ENCODE measurements at regions not wholly inside any gene's neighbourhood (a gene's known extent, or its start where the extent isn't known, plus 50 kb on each side); places are given as distances from the start of the nearest gene placed in this dataset.

- intact Hi-C loops (cut with micrococcal nuclease) (no loop called here), dilution Hi-C loops (cut with MboI; ENCODE audit: extremely low pct_ligation_motif_present, low sequenced_read_pairs) (no loop called here)
- no peaks in the 10 kb centered on the region for H4K20me1 ChIP-seq (replicated peaks; ENCODE audit: control insufficient read depth, extremely low read depth, insufficient read depth, low read length)
- DNase-seq (ENCODE audit: low read depth, low spot score) = no peak
- ChIA-PET CTCF (no interaction called here), POLR2A (no interaction called here)
- H3K9me3 ChIP-seq (replicated peaks; ENCODE audit: control insufficient read depth, insufficient read depth, low read length) = peaks cover 2% of the 10 kb centered on the region
- no peak for FAIRE-seq
- no peak overlapping the region for H3K27ac ChIP-seq (ENCODE audit: insufficient read depth, low read depth, low read length)
- no peak overlapping the region for H3K4me3 ChIP-seq (replicated peaks in 1 of 3; ENCODE audit: insufficient read depth in 1 of 3, low read depth in 1 of 3, low read length in 3 of 3)
- BruUV-seq (replicated peaks) = no TSS peak
- no peak overlapping the region for H2AFZ ChIP-seq (ENCODE audit: low read depth, low read length)
- H3K27me3 ChIP-seq (ENCODE audit: control insufficient read depth in 2 of 2, insufficient read depth in 2 of 2, low read length in 2 of 2) = no peaks in the 10 kb centered on the region
- H3K9me1 ChIP-seq (replicated peaks; ENCODE audit: control insufficient read depth, extremely low read depth, insufficient read depth, low read length) = no peaks in the 10 kb centered on the region
- H3K36me3 ChIP-seq (ENCODE audit: control insufficient read depth in 2 of 2, extremely low read depth in 1 of 2, insufficient read depth in 2 of 2, low read length in 2 of 2) = no peaks in the 10 kb centered on the region
- no peaks in the 10 kb centered on the region for H3K79me2 ChIP-seq (ENCODE audit: control insufficient read depth, insufficient read depth, low read length)
- H3K4me2 ChIP-seq (ENCODE audit: insufficient read depth, low read length) = no peak overlapping the region
- no peak for TF ChIP-seq JUN (IDR thresholded peaks at IDR 0.05; ENCODE audit: borderline replicate concordance, insufficient read depth, insufficient read length, low read depth)
- no peak for TF ChIP-seq MYC (IDR thresholded peaks at IDR 0.05; ENCODE audit: low read depth, low read length)
- TF ChIP-seq POLR2A (IDR thresholded peaks at IDR 0.05; ENCODE audit: low read depth, low read length) = no peak
- no peak for TF ChIP-seq MAX (IDR thresholded peaks at IDR 0.05; ENCODE audit: insufficient read depth, insufficient read length)
- TF ChIP-seq CTCF (IDR thresholded peaks at IDR 0.05; ENCODE audit: extremely low read depth in 1 of 2, insufficient read depth in 1 of 2, low read depth in 1 of 2, low read length in 2 of 2) = no peak
- TF ChIP-seq POLR2AphosphoS5 (IDR thresholded peaks at IDR 0.05; ENCODE audit: insufficient read depth, low read depth, low read length) = no peak
- TF ChIP-seq FOS (IDR thresholded peaks at IDR 0.05; ENCODE audit: borderline replicate concordance, insufficient read depth, low read length) = no peak
- TF ChIP-seq EZH2 (IDR thresholded peaks at IDR 0.05; ENCODE audit: borderline replicate concordance, low read depth, low read length, severe bottlenecking) = no peak
- TF ChIP-seq GATA2 (IDR thresholded peaks at IDR 0.05; ENCODE audit: insufficient read depth, insufficient read length, low read depth, low read length) = no peak
- no peaks in the 10 kb centered on the region for H3K4me1 ChIP-seq (ENCODE audit: control insufficient read depth, extremely low read depth, insufficient read depth, low read length)
- no peak overlapping the region for H3K9ac ChIP-seq (replicated peaks; ENCODE audit: extremely low read depth, insufficient read depth, low read length)
Measured at GRCh38 chr13:47076500-47076899, 179.6 kb upstream of the HTR2A start.
